Spinal cord (tissue), 9 donors: ENCODE measurements at regions not wholly inside any gene's neighbourhood (a gene's known extent, or its start where the extent isn't known, plus 50 kb on each side); places are given as distances from the start of the nearest gene placed in this dataset.

Experiments used
- DNase-seq, 6 donors: peaks; one replicate each; pipeline versions ENCODE4 v3.0.0 to v3.0.0-alpha.2; 2013 to 2015; ENCODE audit warnings: low spot score in 6 of 6, low read depth in 4 of 6
- H3K27ac ChIP-seq: one replicate; pipeline ENCODE4 v1.5.1; 2013; ENCODE audit warnings: low read depth, low read length, control low read depth
- H3K27me3 ChIP-seq: one replicate; pipeline ENCODE4 v1.6.1; 2013; ENCODE audit warnings: low read length; ENCODE audit not compliant: control insufficient read depth, insufficient read depth
- H3K36me3 ChIP-seq: one replicate; pipeline ENCODE4 v1.6.1; 2013; ENCODE audit warnings: low read length; ENCODE audit not compliant: control insufficient read depth, insufficient read depth
- H3K4me1 ChIP-seq: one replicate; pipeline ENCODE4 v1.6.1; 2013; ENCODE audit warnings: low read length; ENCODE audit not compliant: control insufficient read depth, insufficient read depth
- H3K4me3 ChIP-seq: one replicate; pipeline ENCODE4 v1.5.1; 2013; ENCODE audit warnings: low read depth, low read length, control low read depth
- H3K9me3 ChIP-seq: one replicate; pipeline ENCODE4 v1.6.1; 2013; ENCODE audit warnings: low read length; ENCODE audit not compliant: control insufficient read depth, insufficient read depth
- WGBS: methylation state at CpG from one replicate; pipeline ENCODE4 v1.1.5; 2013; ENCODE audit warnings: missing lambda C conversion rate; ENCODE audit not compliant: insufficient coverage; 5-methylcytosine and 5-hydroxymethylcytosine counted together
- donor health status: healthy.

DNA sequence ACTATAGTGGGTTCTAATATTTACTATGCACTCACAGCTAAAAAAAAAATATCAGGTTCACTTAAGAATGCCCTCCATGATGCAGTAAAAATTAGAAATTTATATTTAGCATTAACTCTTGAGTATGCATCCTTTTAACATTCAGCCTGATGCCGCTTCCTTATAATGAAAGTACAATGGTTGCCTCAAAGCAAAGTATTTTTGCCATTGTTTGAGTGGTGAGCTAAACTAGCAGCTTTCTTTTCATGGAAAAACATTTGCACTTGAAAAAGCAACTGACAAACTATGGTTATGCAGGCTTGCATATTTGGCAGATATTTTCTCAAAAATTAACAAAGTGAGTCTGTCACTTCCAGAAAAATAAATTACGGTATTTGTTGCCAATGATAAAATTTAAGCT, 188.6 kb downstream of the SLC6A15 start:
- no peaks in the 10 kb centered on the region for H3K27me3 ChIP-seq
- WGBS = no CpG with 5 or more reads among the region's 2 CpGs

DNA sequence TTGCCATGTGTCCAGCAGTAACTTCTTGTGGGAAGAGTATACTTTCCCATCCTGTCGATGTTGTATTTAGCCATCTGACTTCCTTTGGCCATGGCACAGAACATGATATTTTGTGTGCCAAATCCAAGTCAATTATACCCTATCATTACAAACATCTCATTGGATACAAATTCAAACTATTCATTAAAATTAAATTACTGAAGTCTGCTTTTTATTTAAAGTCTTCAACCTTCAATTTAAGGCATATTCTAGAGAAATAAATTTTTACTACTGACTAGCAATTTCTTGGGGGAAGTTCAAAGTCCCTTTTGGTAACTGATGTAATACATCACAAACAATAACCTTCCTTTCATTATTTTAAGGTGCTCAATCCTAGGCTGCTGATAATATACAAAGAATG, 192.6 kb downstream of the SLC6A15 start:
- no peaks in the 10 kb centered on the region for H3K4me1 ChIP-seq
- no peak for DNase-seq
- no CpG with 5 or more reads among the region's 1 CpG for WGBS

More for the DNA sequence above, 188.6 kb downstream of the SLC6A15 start:
- no peak for DNase-seq
- Histone ChIP-seq H3K4me1 (no peaks in the 10 kb centered on the region), H3K27ac (no peak overlapping the region), H3K4me3 (no peak overlapping the region), H3K9me3 (no peaks in the 10 kb centered on the region), H3K36me3 (no peaks in the 10 kb centered on the region)

DNA sequence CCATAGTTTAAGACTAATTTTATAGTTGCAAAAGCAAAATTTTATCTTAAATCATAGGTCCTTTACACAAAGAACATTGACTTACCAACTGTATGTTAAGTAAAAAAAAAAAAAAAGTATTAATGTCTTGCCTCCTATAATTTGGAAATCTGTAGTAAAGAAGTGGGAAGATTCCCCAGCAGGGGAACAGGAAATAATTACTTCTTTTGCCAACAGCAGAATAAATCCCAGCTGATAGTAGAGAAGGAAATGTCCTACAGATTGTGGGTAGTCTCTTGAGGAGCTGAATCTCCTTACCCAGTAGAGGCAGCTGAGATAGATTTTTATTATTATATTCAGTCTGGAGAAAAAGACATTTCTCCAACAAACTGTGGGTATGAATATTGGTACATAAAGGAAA, 193.7 kb downstream of the SLC6A15 start:
- DNase-seq = no peak
- H3K9me3 ChIP-seq = no peaks in the 10 kb centered on the region
- H3K4me3 ChIP-seq = no peak overlapping the region
- no peaks in the 10 kb centered on the region for H3K27me3 ChIP-seq
- H3K27ac ChIP-seq = no peak overlapping the region
- no peaks in the 10 kb centered on the region for H3K4me1 ChIP-seq
- H3K36me3 ChIP-seq = no peaks in the 10 kb centered on the region

More for the DNA sequence above, 192.6 kb downstream of the SLC6A15 start:
- Histone ChIP-seq H3K27me3 (no peaks in the 10 kb centered on the region), H3K36me3 (no peaks in the 10 kb centered on the region), H3K9me3 (no peaks in the 10 kb centered on the region), H3K27ac (no peak overlapping the region), H3K4me3 (no peak overlapping the region)

DNA sequence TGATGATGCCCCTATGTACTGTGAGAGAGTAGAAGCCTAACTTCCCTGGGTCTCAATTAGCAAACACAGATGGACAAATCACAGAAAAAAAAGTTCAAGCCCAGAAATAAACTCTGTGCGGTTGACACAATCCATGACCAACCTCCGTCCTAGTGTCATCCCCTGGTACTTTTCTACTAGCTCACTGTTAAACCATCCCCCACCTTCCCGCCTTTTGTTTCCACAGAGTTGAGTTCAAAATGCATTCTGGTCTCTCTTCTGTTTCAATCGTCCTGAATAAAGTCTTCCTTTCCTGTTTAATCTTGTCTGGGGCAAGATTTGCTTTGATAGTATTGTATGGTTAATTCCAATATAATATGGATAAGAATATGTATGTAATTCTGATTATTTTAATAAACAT, 199.9 kb downstream of the SLC6A15 start:
- no peak overlapping the region for H3K4me3 ChIP-seq
- no peaks in the 10 kb centered on the region for H3K9me3 ChIP-seq
- no peaks in the 10 kb centered on the region for H3K36me3 ChIP-seq
- no peak overlapping the region for H3K27ac ChIP-seq
- WGBS = 80% methylated on average over 1 of the region's 4 CpGs
- no peak for DNase-seq
- no peaks in the 10 kb centered on the region for H3K27me3 ChIP-seq
- H3K4me1 ChIP-seq = no peaks in the 10 kb centered on the region

DNA sequence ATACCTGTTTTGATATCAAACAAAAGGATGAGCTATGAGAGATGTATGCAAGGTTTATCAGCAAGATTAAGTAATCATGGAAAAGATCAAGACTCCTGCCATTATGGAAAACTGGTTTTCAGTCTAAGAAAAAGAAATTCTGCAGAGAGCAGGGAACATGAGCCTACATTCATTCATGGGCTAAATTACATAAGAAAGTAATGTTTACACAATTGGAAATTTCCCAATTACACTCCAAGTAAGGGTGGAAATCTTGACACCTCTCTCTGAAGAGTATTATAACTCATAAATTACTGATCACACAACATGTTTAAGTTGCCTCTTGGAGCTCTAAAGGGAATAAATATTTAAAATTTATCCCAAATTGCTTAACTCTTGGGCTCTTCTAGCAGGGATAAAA, 206.2 kb downstream of the SLC6A15 start:
- no peak overlapping the region for H3K4me3 ChIP-seq
- no peaks in the 10 kb centered on the region for H3K27me3 ChIP-seq
- H3K9me3 ChIP-seq = no peaks in the 10 kb centered on the region
- no peak for DNase-seq
- H3K4me1 ChIP-seq = no peaks in the 10 kb centered on the region
- no peak overlapping the region for H3K27ac ChIP-seq
- no peaks in the 10 kb centered on the region for H3K36me3 ChIP-seq

DNA sequence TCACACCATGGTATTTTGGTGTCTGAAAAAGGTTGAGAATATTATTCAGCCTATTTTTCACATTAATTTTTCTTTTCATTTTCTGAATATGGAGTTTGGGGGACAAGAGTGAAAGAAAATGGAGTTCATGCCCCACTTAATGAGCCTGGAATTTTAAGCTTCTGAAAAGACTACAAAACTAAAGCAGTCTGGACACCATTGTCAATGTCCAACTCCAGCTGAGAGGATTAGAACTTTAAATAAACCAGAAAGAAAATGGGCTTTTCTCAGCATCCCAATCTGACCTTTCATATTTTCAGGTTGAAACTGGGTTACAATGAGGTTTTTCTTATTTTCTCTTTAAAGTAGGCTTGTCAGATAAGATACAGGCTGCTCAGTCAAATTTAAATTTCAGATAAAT, 207.7 kb downstream of the SLC6A15 start:
- H3K9me3 ChIP-seq = no peaks in the 10 kb centered on the region
- no peaks in the 10 kb centered on the region for H3K36me3 ChIP-seq
- H3K27me3 ChIP-seq = no peaks in the 10 kb centered on the region
- H3K4me3 ChIP-seq = no peak overlapping the region
- no peak overlapping the region for H3K27ac ChIP-seq
- no peaks in the 10 kb centered on the region for H3K4me1 ChIP-seq
- DNase-seq = no peak

DNA sequence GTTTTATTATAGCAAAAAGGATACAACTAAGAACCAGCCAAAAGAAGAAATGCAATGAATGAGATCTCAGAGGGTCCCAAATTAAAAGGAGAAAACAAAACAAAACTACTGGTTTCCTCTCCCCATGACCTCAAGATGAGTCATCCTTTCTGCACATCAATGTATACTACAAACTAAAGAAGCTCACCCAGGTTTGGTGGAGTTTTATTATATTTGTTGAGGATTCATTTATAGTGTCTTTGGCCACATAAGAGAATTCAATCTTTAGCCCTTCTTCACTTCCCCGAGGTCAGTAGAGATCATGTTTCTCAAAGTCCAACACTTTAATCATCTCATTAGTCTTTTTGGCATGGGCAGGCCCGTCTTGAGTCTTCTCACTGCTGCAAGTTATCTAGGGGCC, 210.6 kb downstream of the SLC6A15 start:
- Histone ChIP-seq H3K4me1 (no peaks in the 10 kb centered on the region), H3K27ac (no peak overlapping the region), H3K27me3 (no peaks in the 10 kb centered on the region), H3K9me3 (no peaks in the 10 kb centered on the region), H3K4me3 (no peak overlapping the region), H3K36me3 (no peaks in the 10 kb centered on the region)
- WGBS = 86% methylated on average over 1 of the region's 2 CpGs
- no peak for DNase-seq

DNA sequence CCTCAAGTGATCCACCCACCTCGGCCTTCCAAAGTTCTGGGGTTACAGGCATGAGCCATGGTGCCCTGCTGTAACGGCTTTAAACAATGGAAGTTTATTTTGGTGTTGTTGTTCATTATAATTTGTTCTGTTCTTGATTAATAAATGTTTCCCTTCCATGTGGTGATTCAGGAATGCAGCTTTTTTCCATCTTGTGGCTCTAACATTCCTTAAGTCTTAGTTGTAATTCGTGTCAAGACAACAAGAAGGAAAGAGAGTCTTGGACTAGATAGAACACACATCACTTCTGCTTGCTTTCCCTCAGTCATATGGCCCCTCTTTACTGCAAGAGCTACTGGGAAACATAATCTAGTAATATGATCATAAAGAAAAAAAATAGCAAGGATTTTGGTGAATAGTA, 211.6 kb downstream of the SLC6A15 start:
- Histone ChIP-seq H3K9me3 (no peaks in the 10 kb centered on the region), H3K27me3 (no peaks in the 10 kb centered on the region)
- no CpG with 5 or more reads among the region's 3 CpGs for WGBS

DNA sequence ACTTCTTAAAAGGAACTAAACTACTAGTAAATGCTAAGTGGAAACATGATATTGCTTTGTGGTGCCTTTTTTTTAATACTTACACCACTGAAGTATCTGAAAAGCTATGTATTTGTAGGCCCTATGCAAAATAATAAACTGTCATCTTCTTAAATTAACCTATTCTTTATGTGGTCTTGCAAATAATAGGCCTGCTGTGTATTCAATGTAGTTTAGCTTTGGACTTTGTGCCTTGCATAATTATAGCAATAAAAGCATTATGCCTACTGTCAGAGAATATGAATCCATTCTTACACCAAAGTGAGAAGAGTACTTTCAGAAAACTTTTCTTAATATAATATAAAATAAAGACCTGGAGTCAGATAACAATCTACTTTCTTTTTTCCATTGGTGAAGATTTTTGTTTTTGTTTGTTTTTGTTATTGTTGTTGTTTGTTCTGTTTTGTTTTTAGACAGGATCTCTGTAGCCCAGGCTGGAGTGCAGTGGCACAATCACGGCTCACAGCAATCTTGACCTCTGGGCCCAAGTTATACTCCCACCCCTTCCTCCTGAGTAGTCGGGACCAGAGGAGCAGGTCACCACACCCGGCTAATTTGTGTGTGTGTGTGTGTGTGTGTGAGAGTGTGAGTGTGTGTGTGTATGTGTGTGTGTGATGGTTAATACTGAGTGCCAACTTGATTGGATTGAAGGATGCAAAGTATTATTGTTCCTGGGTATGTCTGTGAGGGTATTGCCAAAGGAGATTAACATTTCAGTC, 213.8 kb downstream of the SLC6A15 start:
- Histone ChIP-seq H3K4me1 (no peaks in the 10 kb centered on the region), H3K4me3 (no peak overlapping the region), H3K9me3 (no peaks in the 10 kb centered on the region), H3K36me3 (no peaks in the 10 kb centered on the region), H3K27me3 (no peaks in the 10 kb centered on the region), H3K27ac (no peak overlapping the region)
- DNase-seq = no peak
- WGBS = 93% methylated on average over 2 of the region's 3 CpGs

More for the DNA sequence above, 211.6 kb downstream of the SLC6A15 start:
- DNase-seq = no peak
- no peaks in the 10 kb centered on the region for H3K36me3 ChIP-seq
- H3K4me1 ChIP-seq = no peaks in the 10 kb centered on the region
- H3K4me3 ChIP-seq = no peak overlapping the region
- no peak overlapping the region for H3K27ac ChIP-seq

DNA sequence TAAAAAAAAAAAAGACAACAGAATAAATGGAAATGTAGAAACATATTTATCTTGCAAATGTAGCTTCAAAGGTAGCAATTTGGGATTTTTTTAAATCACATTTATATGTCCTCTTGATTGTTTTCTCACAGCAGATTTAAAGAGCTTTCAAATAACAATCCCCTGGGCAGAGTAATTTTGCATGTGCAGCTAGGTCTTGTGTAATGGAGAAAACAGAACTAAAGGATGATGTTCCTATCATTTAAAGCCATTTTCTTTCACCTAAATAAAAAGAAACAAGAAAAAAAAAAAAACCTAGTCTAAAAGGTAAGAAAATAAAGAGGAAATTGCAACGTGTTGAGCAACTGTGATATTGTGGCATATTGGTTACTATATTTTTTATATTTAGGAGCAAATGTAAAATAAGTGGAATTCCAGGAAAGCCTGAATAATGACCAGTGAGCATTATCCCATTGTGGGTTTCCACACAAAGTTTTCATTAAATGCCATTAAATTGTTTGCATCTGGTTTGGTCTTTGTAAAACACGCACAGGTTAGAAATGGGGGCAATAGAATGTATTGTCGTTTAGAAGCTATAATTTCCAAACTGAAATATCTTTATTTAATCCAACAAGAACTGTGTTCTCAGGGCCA, 215.6 kb downstream of the SLC6A15 start:
- no peaks in the 10 kb centered on the region for H3K9me3 ChIP-seq
- DNase-seq = peak in 1 of 6 donors; percentile 36
- no peak overlapping the region for H3K4me3 ChIP-seq
- H3K27ac ChIP-seq = no peak overlapping the region
- H3K4me1 ChIP-seq = no peaks in the 10 kb centered on the region
- H3K27me3 ChIP-seq = no peaks in the 10 kb centered on the region
- WGBS = no CpG with 5 or more reads among the region's 3 CpGs
- H3K36me3 ChIP-seq = no peaks in the 10 kb centered on the region
